NT2/D1 (cell line): ENCODE measurements at regions not wholly inside any gene's neighbourhood (a gene's known extent, or its start where the extent isn't known, plus 50 kb on each side); places are given as distances from the start of the nearest gene placed in this dataset.

Experiments used
- YY1 ChIP-seq: IDR thresholded peaks from 2 replicates; pipeline ENCODE4 v1.6.1; 2011; ENCODE audit not compliant: insufficient read length, insufficient read depth
- ZNF274 ChIP-seq: IDR thresholded peaks from 2 replicates; pipeline ENCODE4 v1.6.1; 2011; ENCODE audit warnings: mild to moderate bottlenecking, low read depth, low read length

- TF ChIP-seq ZNF274 (no peak), YY1 (no peak)
Measured at GRCh38 chr5:98144710-98145109, 628.8 kb upstream of the RGMB start.
